H9 (cell line): ENCODE measurements at regions not wholly inside any gene's neighbourhood (a gene's known extent, or its start where the extent isn't known, plus 50 kb on each side); places are given as distances from the start of the nearest gene placed in this dataset.
A peak's percentile ranks its signal among the peaks of the same experiment; 100 is the strongest.

Experiments used
- DNase-seq: peaks from one replicate; pipeline ENCODE4 v3.0.0-alpha.2; 2017
- H2AFZ ChIP-seq: one replicate; pipeline ENCODE4 v1.6.1; 2013; ENCODE audit warnings: mild to moderate bottlenecking, low read length, control low read depth, moderate library complexity
- H2AK5ac ChIP-seq: 2 replicates; pipeline ENCODE4 v1.6.1; 2013; ENCODE audit warnings: low read length, control low read depth, mixed read lengths; ENCODE audit not compliant: insufficient read length
- H2BK120ac ChIP-seq: one replicate; pipeline ENCODE4 v1.6.1; 2013; ENCODE audit warnings: low read depth, mild to moderate bottlenecking, low read length, control low read depth, inconsistent platforms; ENCODE audit not compliant: poor library complexity, severe bottlenecking
- H2BK12ac ChIP-seq: 2 replicates; pipeline ENCODE4 v1.6.1; 2013; ENCODE audit warnings: low read length, control low read depth, mixed read lengths, low read depth; ENCODE audit not compliant: insufficient read length
- H2BK15ac ChIP-seq: 2 replicates; pipeline ENCODE4 v1.6.1; 2013; ENCODE audit warnings: low read depth, low read length, control low read depth
- H2BK20ac ChIP-seq: one replicate; pipeline ENCODE4 v1.6.1; 2013; ENCODE audit warnings: low read depth, mild to moderate bottlenecking, low read length, control low read depth, inconsistent platforms; ENCODE audit not compliant: poor library complexity, severe bottlenecking
- H2BK5ac ChIP-seq: 2 replicates; pipeline ENCODE4 v1.6.1; 2013; ENCODE audit warnings: low read length, control low read depth, mixed read lengths; ENCODE audit not compliant: insufficient read length
- H3K14ac ChIP-seq: 2 replicates; pipeline ENCODE4 v1.6.1; 2013; ENCODE audit warnings: low read length, control low read depth; ENCODE audit not compliant: insufficient read depth
- H3K18ac ChIP-seq: 2 replicates; pipeline ENCODE4 v1.6.1; 2013; ENCODE audit warnings: low read depth, mild to moderate bottlenecking, mixed read lengths, low read length, control low read depth; ENCODE audit not compliant: insufficient read length
- H3K23ac ChIP-seq: 2 replicates; pipeline ENCODE4 v1.6.1; 2013; ENCODE audit warnings: low read length, control low read depth, mixed read lengths, low read depth; ENCODE audit not compliant: insufficient read length
- H3K23me2 ChIP-seq: 2 replicates; pipeline ENCODE4 v1.6.1; 2013; ENCODE audit warnings: low read depth, mild to moderate bottlenecking, mixed read lengths, low read length, control low read depth; ENCODE audit not compliant: insufficient read length, poor library complexity, severe bottlenecking
- H3K27ac ChIP-seq: 2 replicates; pipeline ENCODE4 v1.5.1; 2013; ENCODE audit warnings: low read length, control low read depth, mixed read lengths, low read depth; ENCODE audit not compliant: insufficient read length
- H3K27me3 ChIP-seq: 2 replicates; pipeline ENCODE4 v1.6.1; 2013; ENCODE audit warnings: low read length, control low read depth, inconsistent platforms; ENCODE audit not compliant: insufficient read depth
- H3K4ac ChIP-seq: 2 replicates; pipeline ENCODE4 v1.6.1; 2013; ENCODE audit warnings: low read depth, mild to moderate bottlenecking, control low read depth, inconsistent platforms, low read length, moderate library complexity
- H3K4me1 ChIP-seq: 2 replicates; pipeline ENCODE4 v1.6.1; 2013; ENCODE audit warnings: low read length, control low read depth, inconsistent platforms; ENCODE audit not compliant: insufficient read depth
- H3K4me2 ChIP-seq: 2 replicates; pipeline ENCODE4 v1.6.1; 2013; ENCODE audit warnings: low read length, control low read depth, mixed read lengths; ENCODE audit not compliant: insufficient read length, insufficient read depth
- H3K56ac ChIP-seq: 2 replicates; pipeline ENCODE4 v1.6.1; 2013; ENCODE audit warnings: low read depth, mild to moderate bottlenecking, mixed read lengths, low read length, control low read depth; ENCODE audit not compliant: insufficient read length
- H3K79me1 ChIP-seq: 2 replicates; pipeline ENCODE4 v1.6.1; 2013; ENCODE audit warnings: low read depth, mild to moderate bottlenecking, moderate library complexity, low read length, control low read depth, inconsistent platforms; ENCODE audit not compliant: insufficient read depth, poor library complexity, severe bottlenecking
- H3K79me2 ChIP-seq: 2 replicates; pipeline ENCODE4 v1.6.1; 2013; ENCODE audit warnings: low read length, control low read depth, inconsistent platforms; ENCODE audit not compliant: insufficient read depth
- H3K9ac ChIP-seq: 2 replicates; pipeline ENCODE4 v1.6.1; 2013; ENCODE audit warnings: low read length, control low read depth, mixed read lengths; ENCODE audit not compliant: insufficient read length; ENCODE audit errors: extremely low read depth
- H3K9me3 ChIP-seq: one replicate; pipeline ENCODE4 v1.6.1; 2013; ENCODE audit warnings: low read depth, low read length, inconsistent platforms; ENCODE audit not compliant: control insufficient read depth
- H3T11ph ChIP-seq: one replicate; pipeline ENCODE4 v1.6.1; 2013; ENCODE audit warnings: mild to moderate bottlenecking, low read length, control low read depth, inconsistent platforms
- H4K20me1 ChIP-seq: one replicate; pipeline ENCODE4 v1.6.1; 2013; ENCODE audit not compliant: control insufficient read depth, insufficient read length, insufficient read depth
- H4K5ac ChIP-seq: 2 replicates; pipeline ENCODE4 v1.6.1; 2013; ENCODE audit warnings: low read depth, mild to moderate bottlenecking, mixed read lengths, low read length, control low read depth; ENCODE audit not compliant: insufficient read length
- H4K8ac ChIP-seq: replicated peaks from 2 replicates; pipeline ENCODE4 v1.6.1; 2013; ENCODE audit warnings: low read length, control low read depth, mixed read lengths, low read depth; ENCODE audit not compliant: insufficient read length
- H4K91ac ChIP-seq: 2 replicates; pipeline ENCODE4 v1.6.1; 2013; ENCODE audit warnings: low read depth, mild to moderate bottlenecking, moderate library complexity, mixed read lengths, low read length, control low read depth; ENCODE audit not compliant: insufficient read length
- H3K27ac Mint-ChIP-seq, 3 experiments: 2 replicates in 2 of 3; 3 replicates in 1 of 3; pipeline ENCODE4 v1.8.0; 2020 to 2021; ENCODE audit warnings: mixed read lengths in 3 of 3, mild to moderate bottlenecking in 1 of 3, moderate library complexity in 1 of 3
- H3K27me3 Mint-ChIP-seq: 2 replicates; pipeline ENCODE4 v1.8.0; 2021; ENCODE audit warnings: low read depth, mild to moderate bottlenecking, moderate library complexity, mixed read lengths
- H3K36me3 Mint-ChIP-seq, 3 experiments: 2 replicates in 2 of 3; 3 replicates in 1 of 3; pipeline ENCODE4 v1.8.0; 2020 to 2021; ENCODE audit warnings: low read depth in 3 of 3, mixed read lengths in 3 of 3; ENCODE audit not compliant: insufficient read depth in 1 of 3
- H3K4me1 Mint-ChIP-seq, 2 experiments: 2 replicates each; pipeline ENCODE4 v1.8.0; 2020; ENCODE audit warnings: mixed read lengths in 2 of 2
- H3K4me3 Mint-ChIP-seq, 2 experiments: 2 replicates in 1 of 2; 3 replicates in 1 of 2; pipeline ENCODE4 v1.8.0; 2020 to 2021; ENCODE audit warnings: mild to moderate bottlenecking in 2 of 2, mixed read lengths in 2 of 2, moderate library complexity in 1 of 2
- H3K9me3 Mint-ChIP-seq, 2 experiments: 2 replicates in 1 of 2; 3 replicates in 1 of 2; pipeline ENCODE4 v1.8.0; 2020; ENCODE audit warnings: mild to moderate bottlenecking in 2 of 2, mixed read lengths in 2 of 2, moderate library complexity in 1 of 2
- WGBS: extraction: QIAGEN DNeasy Blood & Tissue Kit; methylation state at CpG from one replicate; pipeline ENCODE4 v1.1.7; 2013; ENCODE audit warnings: missing lambda C conversion rate, low lambda C conversion rate, mixed read lengths; ENCODE audit not compliant: insufficient read length; ENCODE audit errors: extremely low coverage; 5-methylcytosine and 5-hydroxymethylcytosine counted together
- TF ChIP-seq, protein P1 (sequence below): fragments of 200-600 bp; sonication (generic); conservative IDR thresholded peaks from 3 replicates; pipeline ENCODE4 v1.8.0; 2021; ENCODE audit warnings: antibody characterized with exemption, mild to moderate bottlenecking

GRCh38 chr1:29639156-29639736 is 402.9 kb downstream of the PTPRU start:
- no peak for DNase-seq
- no CpG with 5 or more reads among the region's 6 CpGs for WGBS

More at GRCh38 chr1:29639156-29639736, 402.9 kb downstream of the PTPRU start:
- H3K56ac ChIP-seq = no peak overlapping the region
- H3K4me1 ChIP-seq = no peaks in the 10 kb centered on the region
- H4K91ac ChIP-seq = no peak overlapping the region
- H3K79me1 ChIP-seq = no peaks in the 10 kb centered on the region
- H4K5ac ChIP-seq = no peak overlapping the region
- Mint-ChIP-seq H3K27me3 (no peaks in the 10 kb centered on the region; the same call in none of the 2 replicates), H3K27ac (peak overlapping the region in 1 of 3 experiments; percentile 23; a peak in 1 of 7 replicates), H3K4me3 (no peak overlapping the region), H3K9me3 (no peaks in the 10 kb centered on the region), H3K4me1 (peaks cover 8 to 16% of the 10 kb centered on the region in 2 experiments), H3K36me3 (no peaks in the 10 kb centered on the region)
- H3T11ph ChIP-seq = no peak overlapping the region
- no peak overlapping the region for H2AK5ac ChIP-seq
- no peak overlapping the region for H3K23ac ChIP-seq
- no peaks in the 10 kb centered on the region for H3K27me3 ChIP-seq
- H2BK120ac ChIP-seq = no peak overlapping the region
- H2BK20ac ChIP-seq = no peak overlapping the region
- H3K14ac ChIP-seq = no peak overlapping the region
- H2BK12ac ChIP-seq = no peak overlapping the region
- H2BK15ac ChIP-seq = no peak overlapping the region
- H3K9ac ChIP-seq = no peak overlapping the region
- no peak overlapping the region for H3K27ac ChIP-seq
- no peaks in the 10 kb centered on the region for H3K9me3 ChIP-seq
- no peak overlapping the region for H3K4ac ChIP-seq
- peak overlapping the region; percentile 57 for H3K18ac ChIP-seq
- TF ChIP-seq, protein P1, sequence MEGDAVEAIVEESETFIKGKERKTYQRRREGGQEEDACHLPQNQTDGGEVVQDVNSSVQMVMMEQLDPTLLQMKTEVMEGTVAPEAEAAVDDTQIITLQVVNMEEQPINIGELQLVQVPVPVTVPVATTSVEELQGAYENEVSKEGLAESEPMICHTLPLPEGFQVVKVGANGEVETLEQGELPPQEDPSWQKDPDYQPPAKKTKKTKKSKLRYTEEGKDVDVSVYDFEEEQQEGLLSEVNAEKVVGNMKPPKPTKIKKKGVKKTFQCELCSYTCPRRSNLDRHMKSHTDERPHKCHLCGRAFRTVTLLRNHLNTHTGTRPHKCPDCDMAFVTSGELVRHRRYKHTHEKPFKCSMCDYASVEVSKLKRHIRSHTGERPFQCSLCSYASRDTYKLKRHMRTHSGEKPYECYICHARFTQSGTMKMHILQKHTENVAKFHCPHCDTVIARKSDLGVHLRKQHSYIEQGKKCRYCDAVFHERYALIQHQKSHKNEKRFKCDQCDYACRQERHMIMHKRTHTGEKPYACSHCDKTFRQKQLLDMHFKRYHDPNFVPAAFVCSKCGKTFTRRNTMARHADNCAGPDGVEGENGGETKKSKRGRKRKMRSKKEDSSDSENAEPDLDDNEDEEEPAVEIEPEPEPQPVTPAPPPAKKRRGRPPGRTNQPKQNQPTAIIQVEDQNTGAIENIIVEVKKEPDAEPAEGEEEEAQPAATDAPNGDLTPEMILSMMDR = no peak
- H2BK5ac ChIP-seq = no peak overlapping the region
- H3K79me2 ChIP-seq = no peaks in the 10 kb centered on the region
- H3K23me2 ChIP-seq = no peaks in the 10 kb centered on the region
- H4K20me1 ChIP-seq = no peaks in the 10 kb centered on the region
- no peak overlapping the region for H3K4me2 ChIP-seq
- H4K8ac ChIP-seq = no peak overlapping the region
- H2AFZ ChIP-seq = no peak overlapping the region
